NCI-H524 (cell line): ENCODE measurements at regions not wholly inside any gene's neighbourhood (a gene's known extent, or its start where the extent isn't known, plus 50 kb on each side); places are given as distances from the start of the nearest gene placed in this dataset.

Experiments
- DNase-seq, 2 experiments: peaks; one replicate each; lab custom pipeline; 2025; lab: John Stamatoyannopoulos, UW

GRCh38 chr1:223486932-223487886 lies 94.0 kb downstream of the CCDC185 start:
- DNase-seq: peak; percentile 15 to 35

GRCh38 chr1:223487887-223488259 lies 94.7 kb downstream of the CCDC185 start:
- DNase-seq: peak; percentile 42 to 75

GRCh38 chr1:223489439-223489838 lies 96.2 kb downstream of the CCDC185 start:
- DNase-seq: no peak

- DNase-seq: no peak
Observed at GRCh38 chr1:223490256-223490655, 97.0 kb downstream of the CCDC185 start.
